ENCODE measurements at regions not wholly inside any gene's neighbourhood (a gene's known extent, or its start where the extent isn't known, plus 50 kb on each side); places are given as distances from the start of the nearest gene placed in this dataset.

- no peaks in the 10 kb centered on the region for H3K4me1 ChIP-seq
- TF ChIP-seq EP300 (IDR thresholded peaks at IDR 0.05): no peak
- TF ChIP-seq, protein P1, sequence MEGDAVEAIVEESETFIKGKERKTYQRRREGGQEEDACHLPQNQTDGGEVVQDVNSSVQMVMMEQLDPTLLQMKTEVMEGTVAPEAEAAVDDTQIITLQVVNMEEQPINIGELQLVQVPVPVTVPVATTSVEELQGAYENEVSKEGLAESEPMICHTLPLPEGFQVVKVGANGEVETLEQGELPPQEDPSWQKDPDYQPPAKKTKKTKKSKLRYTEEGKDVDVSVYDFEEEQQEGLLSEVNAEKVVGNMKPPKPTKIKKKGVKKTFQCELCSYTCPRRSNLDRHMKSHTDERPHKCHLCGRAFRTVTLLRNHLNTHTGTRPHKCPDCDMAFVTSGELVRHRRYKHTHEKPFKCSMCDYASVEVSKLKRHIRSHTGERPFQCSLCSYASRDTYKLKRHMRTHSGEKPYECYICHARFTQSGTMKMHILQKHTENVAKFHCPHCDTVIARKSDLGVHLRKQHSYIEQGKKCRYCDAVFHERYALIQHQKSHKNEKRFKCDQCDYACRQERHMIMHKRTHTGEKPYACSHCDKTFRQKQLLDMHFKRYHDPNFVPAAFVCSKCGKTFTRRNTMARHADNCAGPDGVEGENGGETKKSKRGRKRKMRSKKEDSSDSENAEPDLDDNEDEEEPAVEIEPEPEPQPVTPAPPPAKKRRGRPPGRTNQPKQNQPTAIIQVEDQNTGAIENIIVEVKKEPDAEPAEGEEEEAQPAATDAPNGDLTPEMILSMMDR (IDR thresholded peaks at IDR 0.05): no peak
- no peak for TF ChIP-seq POLR2AphosphoS5 (IDR thresholded peaks at IDR 0.05)
- no peak for TF ChIP-seq POLR2A (IDR thresholded peaks at IDR 0.05)
- no peak overlapping the region for H3K27ac ChIP-seq
- H3K36me3 ChIP-seq: no peaks in the 10 kb centered on the region
- no peak for DNase-seq (ENCODE audit: low spot score in 2 of 2)
- no peak overlapping the region for H3K4me3 ChIP-seq
- WGBS: 93% methylated on average over 2 of the region's 2 CpGs
- H3K9me3 ChIP-seq: no peaks in the 10 kb centered on the region
- no peaks in the 10 kb centered on the region for H3K27me3 ChIP-seq
Observed at GRCh38 chr16:54707813-54708212, 222.9 kb upstream of the IRX5 start.

DNA sequence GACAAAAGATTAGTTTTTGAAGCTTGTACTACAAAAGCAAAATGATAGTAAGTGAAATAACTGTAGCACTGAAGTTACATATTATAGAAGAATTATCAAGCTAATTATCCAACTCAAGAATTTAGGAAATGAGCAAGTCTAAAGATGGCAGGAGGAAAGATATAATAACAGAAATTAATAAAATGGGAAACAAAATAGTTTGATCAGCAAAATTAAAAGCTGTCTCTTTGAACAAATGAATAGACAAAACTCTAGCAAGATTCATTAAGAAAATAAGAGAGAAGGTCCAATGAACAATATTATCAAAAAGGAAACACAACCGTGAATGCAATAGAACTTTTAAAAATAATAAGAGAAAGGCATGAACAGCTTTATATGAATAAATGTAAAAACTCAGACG lies 224.3 kb upstream of the IRX5 start:
- H3K27me3 ChIP-seq: no peaks in the 10 kb centered on the region
- WGBS: 93% methylated on average over 2 of the region's 2 CpGs
- H3K27ac ChIP-seq: no peak overlapping the region
- H3K9me3 ChIP-seq: peaks cover 3% of the 10 kb centered on the region
- no peak for DNase-seq (ENCODE audit: low spot score in 2 of 2)
- no peaks in the 10 kb centered on the region for H3K4me1 ChIP-seq
- no peak overlapping the region for H3K4me3 ChIP-seq
- TF ChIP-seq POLR2A (IDR thresholded peaks at IDR 0.05): no peak
- TF ChIP-seq POLR2AphosphoS5 (IDR thresholded peaks at IDR 0.05): no peak
- TF ChIP-seq, protein P1 (IDR thresholded peaks at IDR 0.05): no peak
- TF ChIP-seq EP300 (IDR thresholded peaks at IDR 0.05): no peak
- no peaks in the 10 kb centered on the region for H3K36me3 ChIP-seq

GRCh38 chr16:54703339-54703738 lies 227.3 kb upstream of the IRX5 start:
- TF ChIP-seq EP300 (IDR thresholded peaks at IDR 0.05) (no peak), POLR2A (IDR thresholded peaks at IDR 0.05) (no peak)
- no peak overlapping the region for H3K4me3 ChIP-seq
- peaks cover 5% of the 10 kb centered on the region for H3K9me3 ChIP-seq
- no peak overlapping the region for H3K27ac ChIP-seq
- H3K36me3 ChIP-seq: no peaks in the 10 kb centered on the region
- no peak for DNase-seq (ENCODE audit: low spot score in 2 of 2)
- 93% methylated on average over 9 of the region's 9 CpGs for WGBS
- H3K27me3 ChIP-seq: no peaks in the 10 kb centered on the region
- H3K4me1 ChIP-seq: no peaks in the 10 kb centered on the region

DNA sequence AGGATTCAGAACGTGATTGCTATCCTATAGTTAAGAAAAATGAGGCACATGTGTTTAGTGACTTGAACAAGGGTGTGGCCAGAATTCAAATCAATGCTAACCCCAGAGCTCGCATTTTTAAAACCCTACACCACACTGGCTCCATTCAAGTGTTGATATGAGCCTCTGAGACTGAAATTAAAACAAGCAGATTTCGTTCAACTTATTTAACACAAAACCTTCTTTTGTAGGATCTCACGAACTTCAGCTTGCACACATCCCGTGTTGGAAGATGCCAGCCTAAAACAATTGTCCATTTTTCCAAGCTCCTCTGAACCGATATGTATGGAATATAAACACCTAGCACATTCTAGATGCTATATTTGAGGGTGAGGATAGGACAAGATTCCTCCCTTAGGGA lies 231.0 kb upstream of the IRX5 start:
- TF ChIP-seq POLR2AphosphoS5 (IDR thresholded peaks at IDR 0.05): no peak
- no peak for TF ChIP-seq POLR2A (IDR thresholded peaks at IDR 0.05)
- TF ChIP-seq EP300 (IDR thresholded peaks at IDR 0.05): no peak
- TF ChIP-seq, protein P1 (IDR thresholded peaks at IDR 0.05): no peak
- Histone ChIP-seq H3K4me1 (no peaks in the 10 kb centered on the region), H3K27ac (no peak overlapping the region), H3K36me3 (no peaks in the 10 kb centered on the region), H3K9me3 (peaks cover 5% of the 10 kb centered on the region), H3K27me3 (no peaks in the 10 kb centered on the region), H3K4me3 (no peak overlapping the region)
- 80% methylated on average over 6 of the region's 6 CpGs for WGBS
- no peak for DNase-seq (ENCODE audit: low spot score in 2 of 2)

DNA sequence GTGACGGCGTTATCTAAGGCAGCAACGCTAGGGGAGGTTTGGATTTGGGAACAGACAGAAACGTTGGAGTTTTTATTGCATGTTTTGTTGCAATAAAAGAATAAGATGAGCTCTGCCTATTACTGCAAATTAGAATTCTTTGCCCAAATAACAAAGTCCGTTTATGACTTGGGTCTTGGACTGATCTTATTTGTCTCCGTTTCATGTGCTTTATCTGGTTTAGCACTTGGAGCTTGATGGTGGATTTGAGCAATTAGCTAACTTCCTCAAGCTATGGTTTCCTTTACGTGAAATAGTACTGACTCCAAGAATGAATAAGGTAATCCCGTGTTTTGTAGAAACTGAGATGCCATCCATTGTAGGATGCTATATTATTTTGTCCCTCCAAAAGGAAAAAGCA lies 233.0 kb upstream of the IRX5 start:
- TF ChIP-seq, protein P1 (IDR thresholded peaks at IDR 0.05): no peak
- TF ChIP-seq EP300 (IDR thresholded peaks at IDR 0.05): no peak
- no peak for TF ChIP-seq POLR2AphosphoS5 (IDR thresholded peaks at IDR 0.05)
- no peak for TF ChIP-seq POLR2A (IDR thresholded peaks at IDR 0.05)
- H3K4me3 ChIP-seq: no peak overlapping the region
- no peaks in the 10 kb centered on the region for H3K36me3 ChIP-seq
- DNase-seq (ENCODE audit: low spot score in 2 of 2): no peak
- H3K4me1 ChIP-seq: no peaks in the 10 kb centered on the region
- 67% methylated on average over 8 of the region's 8 CpGs for WGBS
- H3K27me3 ChIP-seq: no peaks in the 10 kb centered on the region
- H3K27ac ChIP-seq: no peak overlapping the region
- H3K9me3 ChIP-seq: peaks cover 5% of the 10 kb centered on the region

GRCh38 chr16:54696970-54697369 lies 233.7 kb upstream of the IRX5 start:
- Histone ChIP-seq H3K4me3 (no peak overlapping the region), H3K27ac (no peak overlapping the region)

More at GRCh38 chr16:54696970-54697369, 233.7 kb upstream of the IRX5 start:
- no peaks in the 10 kb centered on the region for H3K36me3 ChIP-seq
- no peaks in the 10 kb centered on the region for H3K27me3 ChIP-seq
- WGBS: 74% methylated on average over 9 of the region's 9 CpGs
- H3K4me1 ChIP-seq: no peaks in the 10 kb centered on the region
- no peak for TF ChIP-seq POLR2A (IDR thresholded peaks at IDR 0.05)
- TF ChIP-seq POLR2AphosphoS5 (IDR thresholded peaks at IDR 0.05): no peak
- peaks cover 5% of the 10 kb centered on the region for H3K9me3 ChIP-seq
- DNase-seq (ENCODE audit: low spot score in 2 of 2): no peak

Data from suprapubic skin (tissue), 4 donors.